Kidney epithelial cell (primary cell): ENCODE measurements at regions not wholly inside any gene's neighbourhood (a gene's known extent, or its start where the extent isn't known, plus 50 kb on each side); places are given as distances from the start of the nearest gene placed in this dataset.
"Not testable (repeated sequence)": the region's sequence is repeated elsewhere in the genome, so short reads cannot be mapped to it uniquely, and the experiment has no call there.

Experiments used
- DNase-seq: peaks from one replicate; pipeline ENCODE4 v3.0.0-alpha.2; 2010; ENCODE audit warnings: low read depth
- H3K27me3 ChIP-seq: 2 replicates; pipeline ENCODE4 v1.6.0; 2011; ENCODE audit warnings: low read length; ENCODE audit not compliant: control insufficient read depth, insufficient read depth
- H3K36me3 ChIP-seq: 2 replicates; pipeline ENCODE4 v1.5.1; 2011; ENCODE audit warnings: low read length; ENCODE audit not compliant: control insufficient read depth, insufficient read depth
- H3K4me3 ChIP-seq: 2 replicates; pipeline ENCODE4 v1.5.1; 2011; ENCODE audit warnings: low read depth, mild to moderate bottlenecking, control low read depth, low read length
- TF ChIP-seq, protein P1 (sequence below): IDR thresholded peaks from 2 replicates; pipeline ENCODE4 v1.5.1; 2011; ENCODE audit warnings: mild to moderate bottlenecking, moderate library complexity, low read length, control low read depth, inconsistent platforms; ENCODE audit not compliant: insufficient read depth, poor library complexity, severe bottlenecking

DNA sequence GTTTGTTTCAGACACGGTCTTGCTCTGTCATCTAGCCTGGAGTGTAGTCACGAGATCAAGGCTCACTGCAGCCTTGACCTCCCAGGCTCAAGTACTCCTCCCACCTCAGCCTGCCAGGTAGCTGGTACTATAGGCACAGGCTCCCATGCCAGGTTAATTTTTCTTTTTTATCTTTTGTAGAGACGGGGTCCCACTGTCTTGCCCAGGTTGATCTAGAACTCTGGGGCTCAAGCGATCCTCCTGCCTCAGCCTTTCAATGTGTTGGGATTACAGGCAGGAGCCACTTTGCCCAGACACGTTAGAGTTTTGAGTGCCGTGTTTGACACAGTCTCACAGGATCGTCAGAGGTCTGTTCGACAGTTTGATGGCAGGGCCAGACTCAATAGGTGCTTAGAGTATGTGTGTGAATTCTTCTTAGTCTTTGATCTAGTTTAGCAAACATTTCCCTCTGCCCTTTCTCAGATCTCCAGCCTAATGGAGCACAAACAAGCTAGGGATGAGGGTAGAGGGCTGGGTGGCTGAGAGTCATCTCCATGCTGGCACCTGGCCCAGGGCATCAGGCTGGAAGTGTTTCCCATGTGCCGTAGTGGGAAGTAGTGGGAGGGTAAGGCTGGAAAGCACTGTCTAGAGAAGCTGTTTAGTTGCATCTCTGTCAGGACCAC, 66.1 kb upstream of the DLG1 start:
- Histone ChIP-seq H3K27me3 (no peaks in the 10 kb centered on the region), H3K36me3 (no peaks in the 10 kb centered on the region), H3K4me3 (no peak overlapping the region)
- TF ChIP-seq, protein P1, sequence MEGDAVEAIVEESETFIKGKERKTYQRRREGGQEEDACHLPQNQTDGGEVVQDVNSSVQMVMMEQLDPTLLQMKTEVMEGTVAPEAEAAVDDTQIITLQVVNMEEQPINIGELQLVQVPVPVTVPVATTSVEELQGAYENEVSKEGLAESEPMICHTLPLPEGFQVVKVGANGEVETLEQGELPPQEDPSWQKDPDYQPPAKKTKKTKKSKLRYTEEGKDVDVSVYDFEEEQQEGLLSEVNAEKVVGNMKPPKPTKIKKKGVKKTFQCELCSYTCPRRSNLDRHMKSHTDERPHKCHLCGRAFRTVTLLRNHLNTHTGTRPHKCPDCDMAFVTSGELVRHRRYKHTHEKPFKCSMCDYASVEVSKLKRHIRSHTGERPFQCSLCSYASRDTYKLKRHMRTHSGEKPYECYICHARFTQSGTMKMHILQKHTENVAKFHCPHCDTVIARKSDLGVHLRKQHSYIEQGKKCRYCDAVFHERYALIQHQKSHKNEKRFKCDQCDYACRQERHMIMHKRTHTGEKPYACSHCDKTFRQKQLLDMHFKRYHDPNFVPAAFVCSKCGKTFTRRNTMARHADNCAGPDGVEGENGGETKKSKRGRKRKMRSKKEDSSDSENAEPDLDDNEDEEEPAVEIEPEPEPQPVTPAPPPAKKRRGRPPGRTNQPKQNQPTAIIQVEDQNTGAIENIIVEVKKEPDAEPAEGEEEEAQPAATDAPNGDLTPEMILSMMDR: no peak
- no peak for DNase-seq

DNA sequence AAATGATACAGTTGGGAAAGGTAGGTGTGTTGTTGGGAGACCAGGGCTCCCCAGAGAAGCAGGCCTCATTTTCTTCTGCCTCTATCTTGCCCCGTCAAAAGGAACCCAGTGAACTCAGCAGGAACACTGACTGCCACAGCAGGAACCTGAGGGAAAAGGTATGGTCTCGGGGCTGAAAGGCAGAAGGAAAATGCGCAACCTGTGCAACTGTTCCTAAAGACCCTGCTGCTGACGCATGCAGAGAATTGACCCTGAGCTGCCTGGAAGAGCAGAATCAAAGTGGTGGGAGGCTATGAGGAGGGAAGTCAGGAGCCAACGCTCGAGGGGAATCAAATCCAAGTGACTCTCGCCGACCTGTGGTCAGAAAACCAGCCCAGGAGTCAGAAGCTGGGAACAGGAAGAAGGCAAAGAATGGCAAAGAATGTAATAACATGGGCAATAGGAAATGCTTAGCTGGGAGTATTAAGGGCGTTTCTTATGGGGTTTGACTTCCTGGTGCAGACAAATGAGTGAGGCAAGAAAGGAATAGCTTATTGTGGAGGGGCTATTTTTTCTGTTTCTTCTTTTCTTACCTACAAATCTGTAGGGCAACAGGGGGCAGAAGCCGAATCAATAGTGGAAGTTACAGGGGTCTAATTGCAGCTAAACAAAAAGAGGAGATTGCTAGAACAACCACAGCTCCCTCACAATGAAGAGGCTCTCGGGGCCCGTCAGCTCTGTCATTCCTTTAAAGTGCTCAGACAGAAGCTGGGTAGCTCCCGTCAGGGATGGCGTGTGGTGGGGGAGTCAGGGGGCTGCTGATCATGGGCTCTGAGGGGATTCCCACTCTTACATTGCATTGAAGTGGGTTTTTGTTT, 65.4 kb upstream of the DLG1 start:
- TF ChIP-seq, protein P1: no peak
- H3K36me3 ChIP-seq: no peaks in the 10 kb centered on the region
- DNase-seq: no peak
- no peak overlapping the region for H3K4me3 ChIP-seq
- no peaks in the 10 kb centered on the region for H3K27me3 ChIP-seq

DNA sequence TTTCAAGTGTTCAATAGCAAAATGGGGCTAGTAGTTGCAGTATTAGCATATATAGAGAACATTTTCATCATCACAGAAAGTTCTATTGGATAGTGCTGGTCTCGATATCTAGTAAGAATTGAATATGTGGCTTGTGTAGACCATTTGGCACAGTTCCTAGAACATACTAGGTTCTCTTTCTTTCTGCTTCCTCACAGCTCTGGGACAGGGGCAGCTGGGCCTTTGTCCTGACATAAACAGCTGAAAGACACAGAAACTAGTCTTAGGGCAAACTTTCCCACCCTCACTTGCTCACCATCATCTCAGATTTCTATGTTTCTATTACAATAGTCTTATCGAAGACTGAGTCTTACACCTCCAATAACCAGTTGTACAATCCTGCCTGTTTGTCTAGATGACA, 63.7 kb upstream of the DLG1 start:
- Histone ChIP-seq H3K27me3 (no peaks in the 10 kb centered on the region), H3K36me3 (no peaks in the 10 kb centered on the region), H3K4me3 (no peak overlapping the region)
- no peak for DNase-seq
- TF ChIP-seq, protein P1: no peak

DNA sequence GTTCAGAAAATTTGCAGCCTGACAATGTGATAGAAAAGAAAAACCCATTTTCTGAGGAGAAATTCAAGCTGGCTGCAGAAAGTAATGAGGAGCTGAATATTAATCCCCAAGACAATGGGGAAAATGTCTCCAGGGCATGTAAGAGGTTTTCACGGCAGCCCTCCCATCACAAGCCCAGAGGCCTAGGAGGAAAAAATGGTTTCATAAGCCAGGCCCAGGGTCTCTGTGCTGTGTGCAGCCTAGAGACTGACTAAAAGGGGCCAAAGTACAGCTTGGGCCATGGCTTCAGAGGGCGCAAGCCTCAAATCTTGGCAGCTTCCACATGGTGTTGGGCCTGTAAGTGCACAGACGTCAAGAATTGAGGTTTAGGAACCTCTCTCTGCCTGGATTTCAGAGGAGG, 61.7 kb upstream of the DLG1 start:
- DNase-seq, H3K27me3 ChIP-seq, H3K4me3 ChIP-seq, H3K36me3 ChIP-seq: not testable (repeated sequence)

DNA sequence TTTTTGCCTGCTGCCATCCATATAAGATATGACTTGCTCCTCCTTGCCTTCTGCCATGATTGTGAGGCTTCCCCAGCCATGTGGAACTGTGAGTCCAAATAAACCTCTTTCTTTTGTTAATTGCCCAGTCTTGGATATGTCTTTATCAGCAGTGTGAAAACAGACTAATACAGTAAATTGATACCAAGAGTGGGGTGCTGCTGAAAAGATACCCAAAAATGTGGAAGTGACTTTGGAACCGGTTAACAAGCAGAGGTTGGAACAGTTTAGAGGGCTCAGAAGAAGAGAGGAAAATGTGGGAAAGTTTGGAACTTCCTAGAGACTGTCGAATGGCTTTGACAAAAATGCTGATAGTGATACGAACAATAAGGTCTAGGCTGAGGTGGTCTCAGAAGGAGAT, 61.1 kb upstream of the DLG1 start:
- H3K27me3 ChIP-seq, H3K36me3 ChIP-seq, H3K4me3 ChIP-seq, DNase-seq: not testable (repeated sequence)

DNA sequence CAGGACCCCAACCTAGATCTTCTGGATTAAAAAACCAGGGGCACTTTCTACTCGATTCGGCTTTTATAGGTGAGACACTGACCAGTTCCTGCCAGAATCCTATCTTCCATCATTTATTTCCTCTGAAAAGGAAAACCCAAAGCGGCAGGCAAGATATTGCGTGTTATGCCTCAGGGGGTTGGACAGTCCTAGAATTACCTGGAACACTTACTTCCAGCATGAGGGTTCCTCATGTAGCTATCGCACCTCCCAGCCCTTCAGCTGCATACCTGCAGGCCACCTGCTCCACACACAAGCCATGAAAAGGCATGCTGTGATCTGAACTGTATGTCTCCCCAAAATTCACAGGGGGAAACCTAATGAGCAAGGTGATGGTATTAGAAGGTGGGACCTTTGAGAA, 58.3 kb upstream of the DLG1 start:
- Histone ChIP-seq H3K36me3 (no peaks in the 10 kb centered on the region), H3K4me3 (no peak overlapping the region), H3K27me3 (no peaks in the 10 kb centered on the region)
- TF ChIP-seq, protein P1: no peak
- no peak for DNase-seq
